Lung (tissue), 11 donors: ENCODE measurements at regions not wholly inside any gene's neighbourhood (a gene's known extent, or its start where the extent isn't known, plus 50 kb on each side); places are given as distances from the start of the nearest gene placed in this dataset.

ENCODE experiments used
- ATAC-seq: fragments of 200-7000 bp; cut with Tn5 transposase; one replicate; pipeline ENCODE4 v1.9.1; 2020; ENCODE audit warnings: moderate number of reproducible peaks; ENCODE audit not compliant: insufficient read depth, low FRiP score
- DNase-seq, 3 donors: peaks; one replicate each; pipeline ENCODE4 v3.0.0-alpha.2; 2013 to 2017
- H3K27ac ChIP-seq, 2 donors: one replicate each; pipeline ENCODE4 v1.5.1; 2013; ENCODE audit warnings: mild to moderate bottlenecking in 2 of 2, moderate library complexity in 2 of 2, control low read depth in 1 of 2, inconsistent platforms in 1 of 2, low read depth in 1 of 2, low read length in 1 of 2
- H3K27me3 ChIP-seq, 3 donors: one replicate each; pipeline ENCODE4 v1.5.1; 2013; ENCODE audit warnings: low read length in 2 of 3; ENCODE audit not compliant: control insufficient read depth in 3 of 3, insufficient read depth in 3 of 3
- H3K36me3 ChIP-seq, 4 donors: one replicate each; pipeline ENCODE4 v1.5.1; 2013; ENCODE audit warnings: low read length in 4 of 4, mild to moderate bottlenecking in 1 of 4, moderate library complexity in 1 of 4; ENCODE audit not compliant: control insufficient read depth in 4 of 4, insufficient read depth in 4 of 4
- H3K4me1 ChIP-seq, 5 donors: one replicate each; pipeline ENCODE4 v1.5.1; 2013; ENCODE audit warnings: low read length in 5 of 5, mild to moderate bottlenecking in 2 of 5, moderate library complexity in 1 of 5; ENCODE audit not compliant: control insufficient read depth in 5 of 5, insufficient read depth in 5 of 5
- H3K4me3 ChIP-seq: one replicate; pipeline ENCODE4 v1.5.1; 2013; ENCODE audit warnings: mild to moderate bottlenecking, control low read depth, moderate library complexity
- H3K9ac ChIP-seq, 2 donors: one replicate each; pipeline ENCODE4 v1.5.1; 2013; ENCODE audit warnings: low read length in 2 of 2, control low read depth in 1 of 2; ENCODE audit not compliant: insufficient read depth in 1 of 2
- H3K9me3 ChIP-seq, 4 donors: one replicate each; pipeline ENCODE4 v1.5.1; 2013; ENCODE audit warnings: low read length in 3 of 4, mild to moderate bottlenecking in 1 of 4, moderate library complexity in 1 of 4; ENCODE audit not compliant: control insufficient read depth in 4 of 4, insufficient read depth in 3 of 4
- CTCF ChIP-seq: IDR thresholded peaks from 2 replicates; pipeline ENCODE4 v1.5.1; 2012; ENCODE audit warnings: mild to moderate bottlenecking; ENCODE audit errors: control extremely low read depth, extremely low read depth
- WGBS, 2 donors: extraction: QIAGEN DNeasy Blood & Tissue Kit; methylation state at CpG; one replicate each; pipeline ENCODE4 v1.1.7; 2013; 5-methylcytosine and 5-hydroxymethylcytosine counted together
- donor health status: control.
- donor health status: control.
- donor health status: Bipolar disorder and iron deficiency.
- donor health status: healthy.
- donor health status: DM: yes; HTN: yes; CAD: no.

- no peak overlapping the region for H3K9ac ChIP-seq
- no peak for ATAC-seq
- 59 to 65% methylated on average over 2 of the region's 2 CpGs for WGBS, 2 donors
Observed at GRCh38 chr2:143842836-143843235, 677.1 kb downstream of the ZEB2 start.

GRCh38 chr2:143841935-143842334, 678.0 kb downstream of the ZEB2 start:
- H3K9ac ChIP-seq: no peak overlapping the region
- H3K4me3 ChIP-seq: no peak overlapping the region
- WGBS, 2 donors: 85 to 90% methylated on average over 4 of the region's 4 CpGs
- ATAC-seq (no peak), DNase-seq (peak in 2 of 3 donors; percentile 32 to 47)
- TF ChIP-seq CTCF: no peak
- H3K27ac ChIP-seq: no peak overlapping the region
- H3K36me3 ChIP-seq: no peaks in the 10 kb centered on the region
- H3K9me3 ChIP-seq: peaks cover 0 to 4% (median 2%) of the 10 kb centered on the region in 4 donors
- no peaks in the 10 kb centered on the region for H3K27me3 ChIP-seq
- H3K4me1 ChIP-seq: peaks cover 0 to 10% (median 4%) of the 10 kb centered on the region in 5 donors

More at GRCh38 chr2:143842836-143843235, 677.1 kb downstream of the ZEB2 start:
- Histone ChIP-seq H3K36me3 (no peaks in the 10 kb centered on the region), H3K27me3 (no peaks in the 10 kb centered on the region), H3K9me3 (peaks cover 0 to 4% (median 2%) of the 10 kb centered on the region in 4 donors), H3K4me1 (peaks cover 0 to 10% (median 4%) of the 10 kb centered on the region in 5 donors), H3K4me3 (no peak overlapping the region), H3K27ac (no peak overlapping the region)
- no peak for TF ChIP-seq CTCF
- DNase-seq: peak in 1 of 3 donors; percentile 20

- DNase-seq: no peak
- Histone ChIP-seq H3K4me1 (peaks cover 0 to 10% (median 4%) of the 10 kb centered on the region in 5 donors), H3K9me3 (peaks cover 0 to 4% (median 2%) of the 10 kb centered on the region in 4 donors), H3K27me3 (no peaks in the 10 kb centered on the region), H3K27ac (no peak overlapping the region), H3K4me3 (no peak overlapping the region), H3K36me3 (no peaks in the 10 kb centered on the region), H3K9ac (no peak overlapping the region)
- ATAC-seq: no peak
- no peak for TF ChIP-seq CTCF
Observed at GRCh38 chr2:143840601-143841000, 679.3 kb downstream of the ZEB2 start.

GRCh38 chr2:143840194-143840593, 679.7 kb downstream of the ZEB2 start:
- Histone ChIP-seq H3K27ac (no peak overlapping the region), H3K27me3 (no peaks in the 10 kb centered on the region), H3K4me3 (no peak overlapping the region), H3K9me3 (peaks cover 0 to 4% (median 2%) of the 10 kb centered on the region in 4 donors), H3K9ac (no peak overlapping the region), H3K4me1 (peaks cover 0 to 10% (median 4%) of the 10 kb centered on the region in 5 donors), H3K36me3 (no peaks in the 10 kb centered on the region)
- ATAC-seq (no peak), DNase-seq (no peak)
- WGBS, 2 donors: 80 to 95% methylated on average over 2 of the region's 2 CpGs
- no peak for TF ChIP-seq CTCF
